ELF-1 (cell line): ENCODE measurements at regions not wholly inside any gene's neighbourhood (a gene's known extent, or its start where the extent isn't known, plus 50 kb on each side); places are given as distances from the start of the nearest gene placed in this dataset.
"Not testable (repeated sequence)": the region's sequence is repeated elsewhere in the genome, so short reads cannot be mapped to it uniquely, and the experiment has no call there.

Source experiments
- DNase-seq: peaks from one replicate; pipeline ENCODE4 v3.0.0-alpha.2; 2016; ENCODE audit warnings: low read depth, low spot score

DNA sequence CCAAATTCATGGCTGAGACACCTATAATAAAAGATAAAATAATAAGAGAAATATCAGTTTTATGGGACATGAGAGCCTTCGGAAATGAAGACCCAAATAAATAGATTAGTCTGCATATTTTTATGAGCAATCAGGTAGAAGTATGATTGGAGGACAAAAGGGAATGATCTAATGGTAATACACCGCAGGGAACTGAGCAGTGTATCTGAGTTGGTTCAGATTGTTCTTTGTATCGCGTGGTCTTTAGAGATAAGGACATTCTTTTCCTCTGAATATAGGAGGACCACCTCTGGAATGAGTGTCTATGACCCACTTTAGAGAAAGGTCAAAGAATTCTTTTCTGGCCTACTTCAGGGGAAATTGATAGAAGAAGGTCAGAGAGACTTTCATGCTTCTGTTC is 801.8 kb upstream of the CHD1 start:
- DNase-seq = not testable (repeated sequence)

DNA sequence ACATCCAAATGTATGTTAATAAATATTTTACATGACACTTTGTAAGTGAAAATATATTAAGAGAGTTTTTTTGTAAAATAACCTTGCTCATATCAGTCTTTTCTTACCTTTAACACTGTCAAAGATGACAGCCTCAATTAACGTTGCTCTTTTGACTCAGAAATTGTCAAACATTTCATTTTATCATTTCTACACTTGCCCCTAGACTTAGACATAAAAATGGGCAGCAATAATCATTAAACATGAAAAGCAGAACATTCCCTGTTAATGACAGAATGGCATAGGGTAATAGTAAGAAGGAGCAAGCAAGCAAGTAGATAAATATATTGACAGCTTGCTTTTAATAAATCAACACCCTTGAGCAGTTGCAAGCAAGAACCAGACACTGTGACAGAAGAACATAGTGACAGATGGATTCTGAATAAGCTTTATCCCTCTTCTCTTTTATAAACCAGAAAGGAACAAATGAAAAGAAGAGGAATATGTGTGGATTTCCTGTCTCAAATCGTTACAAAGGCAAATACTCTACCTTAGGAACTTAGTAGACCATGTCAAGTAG is 796.0 kb upstream of the CHD1 start:
- DNase-seq = no peak

GRCh38 chr5:99721506-99721905 is 792.7 kb upstream of the CHD1 start:
- no peak for DNase-seq

- no peak for DNase-seq
These were observed 787.1 kb upstream of the CHD1 start for GRCh38 chr5:99715921-99716320.

DNA sequence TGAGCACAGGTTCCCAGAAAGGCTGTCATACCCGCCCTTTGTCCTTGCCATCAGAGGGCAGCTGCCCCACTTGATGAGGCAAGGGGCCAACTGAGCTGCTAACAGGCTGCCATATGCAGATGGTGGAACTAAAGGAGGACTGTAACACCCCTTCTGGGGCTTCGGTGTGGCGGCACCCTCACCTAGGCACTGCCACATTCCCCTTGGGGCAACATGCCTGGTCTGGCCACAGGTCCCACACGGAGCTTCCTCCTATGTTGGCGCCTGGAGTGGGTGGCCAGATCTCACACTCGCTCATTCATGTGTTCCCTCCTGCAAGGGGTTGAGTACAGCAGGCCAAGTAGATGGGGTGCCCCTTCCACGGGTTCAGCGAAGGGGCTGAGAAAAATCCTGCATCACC is 777.4 kb upstream of the CHD1 start:
- no peak for DNase-seq

DNA sequence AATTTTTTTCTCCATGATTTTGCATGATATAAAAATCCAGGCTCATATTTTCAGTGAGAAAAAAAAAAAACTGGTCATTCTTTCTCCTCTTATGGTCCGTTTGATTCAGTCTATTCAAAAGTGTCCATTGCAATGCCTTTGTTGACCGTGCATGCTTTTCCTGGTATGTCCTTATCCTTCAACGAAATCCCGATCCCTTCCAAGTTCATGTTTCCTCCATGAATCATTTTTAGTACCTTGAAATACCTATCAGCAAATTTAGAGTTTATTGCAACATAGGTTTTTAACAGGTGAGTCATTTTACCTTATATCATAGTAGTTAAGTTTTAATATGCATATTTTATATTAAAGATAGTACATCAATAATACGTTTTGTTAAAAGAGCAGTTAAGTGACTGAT is 773.8 kb upstream of the CHD1 start:
- no peak for DNase-seq

GRCh38 chr5:99694884-99695283 is 766.1 kb upstream of the CHD1 start:
- no peak for DNase-seq

DNA sequence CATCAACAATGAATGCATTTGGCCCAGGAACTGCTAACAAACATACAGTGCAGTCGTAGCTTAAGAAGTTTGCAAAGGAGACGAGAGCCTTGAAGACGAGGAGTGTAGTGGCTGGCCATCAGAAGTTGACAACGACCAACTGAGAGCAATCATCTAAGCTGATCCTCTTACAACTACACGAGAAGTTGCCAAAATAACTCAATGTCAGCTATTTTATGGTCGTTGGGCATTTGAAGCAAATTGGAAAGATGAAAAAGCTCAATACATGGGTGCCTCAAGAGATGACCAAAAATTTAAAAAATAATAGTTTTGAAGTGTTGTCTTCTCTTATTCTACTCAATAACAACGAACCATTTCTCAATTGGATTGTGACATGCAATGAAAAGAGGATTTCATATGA is 757.7 kb upstream of the CHD1 start:
- DNase-seq = no peak

- no peak for DNase-seq
These were observed 747.2 kb upstream of the CHD1 start for GRCh38 chr5:99675974-99676373.

DNA sequence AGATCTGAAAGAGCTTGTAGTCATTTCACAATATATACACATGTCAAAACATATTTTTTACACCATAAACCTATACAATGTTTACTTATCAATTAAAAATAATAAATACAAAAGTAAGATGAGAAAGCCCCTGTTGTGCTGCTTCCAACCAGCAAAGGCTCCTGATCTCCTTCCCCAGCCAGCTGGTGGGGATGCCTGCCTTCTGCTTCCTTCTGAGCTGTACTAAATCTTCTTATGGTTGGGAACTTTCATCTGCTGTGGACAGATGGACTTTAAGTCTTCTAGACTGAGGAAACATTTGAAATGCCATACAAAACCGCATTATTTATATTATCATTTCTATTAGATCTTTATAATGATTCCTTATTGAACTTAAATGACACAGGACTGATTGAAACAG is 745.3 kb upstream of the CHD1 start:
- DNase-seq = no peak

DNA sequence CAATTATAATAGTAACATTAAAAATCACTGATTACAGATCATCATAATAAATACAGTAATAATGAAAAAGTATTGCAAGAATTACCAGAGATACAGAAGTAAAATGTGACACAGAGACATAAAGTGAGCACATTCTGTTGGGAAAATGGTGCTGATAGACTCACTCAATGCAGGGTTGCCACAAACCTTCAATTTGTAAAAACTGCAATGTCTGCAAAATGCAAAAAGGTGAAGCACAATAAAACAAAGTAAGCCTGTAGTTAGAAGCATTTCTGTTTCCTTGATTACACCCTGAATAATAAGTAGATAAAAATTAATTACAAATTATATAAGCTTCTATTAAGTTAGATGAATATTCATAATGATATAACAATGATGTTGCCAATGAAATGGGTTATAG is 736.2 kb upstream of the CHD1 start:
- DNase-seq = no peak

GRCh38 chr5:99651298-99651697 is 722.5 kb upstream of the CHD1 start:
- DNase-seq = no peak

DNA sequence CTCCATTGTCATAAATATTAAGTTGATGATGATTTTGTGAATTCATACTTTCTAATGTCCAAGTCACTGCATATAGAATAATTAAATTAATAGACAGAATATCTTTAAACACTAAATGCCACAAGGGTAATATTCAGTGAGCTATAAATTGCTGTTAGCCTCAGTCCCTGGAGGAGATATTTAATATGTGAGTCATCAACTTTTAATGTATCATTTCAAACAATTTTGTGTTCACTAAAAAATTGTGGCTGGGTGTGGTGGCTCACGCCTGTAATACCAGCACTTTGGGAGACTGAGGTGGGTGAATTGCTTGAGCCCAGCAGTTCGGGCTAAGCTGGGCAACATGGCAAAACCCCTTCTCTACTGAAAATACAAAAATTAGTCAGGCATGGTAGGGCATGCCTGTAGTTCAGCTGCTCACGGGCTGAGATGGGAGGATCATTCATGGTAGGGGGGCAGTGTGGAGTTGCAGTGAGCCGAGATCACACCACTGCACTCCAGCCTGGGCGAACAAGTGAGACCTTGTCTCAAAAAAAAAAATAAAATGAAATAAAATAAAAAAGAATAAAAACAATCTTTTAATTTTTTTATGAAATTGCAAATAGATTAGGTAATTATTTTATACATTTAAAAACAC is 717.3 kb upstream of the CHD1 start:
- DNase-seq = no peak

DNA sequence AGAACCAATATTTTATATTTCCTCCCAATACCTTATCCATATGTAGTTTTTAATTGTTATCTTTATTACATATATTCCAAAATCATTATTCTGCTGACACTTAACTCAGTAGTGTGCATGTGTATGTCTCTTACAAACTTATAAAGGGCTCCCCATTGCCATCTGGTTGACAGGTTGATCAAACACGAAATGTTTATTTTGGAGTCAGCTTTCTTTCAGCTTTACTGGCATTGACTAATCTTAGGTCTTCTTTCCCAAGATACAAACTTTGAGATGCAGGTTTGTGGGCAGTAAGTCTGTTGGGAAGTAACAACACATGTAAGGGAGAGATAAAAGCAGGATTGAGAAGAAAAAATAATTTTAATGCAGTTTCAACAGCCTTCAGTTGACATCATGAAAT is 716.0 kb upstream of the CHD1 start:
- DNase-seq = no peak

- DNase-seq = no peak
These were observed 711.8 kb upstream of the CHD1 start for GRCh38 chr5:99640646-99641045.

GRCh38 chr5:99639905-99640304 is 711.1 kb upstream of the CHD1 start:
- DNase-seq = no peak

DNA sequence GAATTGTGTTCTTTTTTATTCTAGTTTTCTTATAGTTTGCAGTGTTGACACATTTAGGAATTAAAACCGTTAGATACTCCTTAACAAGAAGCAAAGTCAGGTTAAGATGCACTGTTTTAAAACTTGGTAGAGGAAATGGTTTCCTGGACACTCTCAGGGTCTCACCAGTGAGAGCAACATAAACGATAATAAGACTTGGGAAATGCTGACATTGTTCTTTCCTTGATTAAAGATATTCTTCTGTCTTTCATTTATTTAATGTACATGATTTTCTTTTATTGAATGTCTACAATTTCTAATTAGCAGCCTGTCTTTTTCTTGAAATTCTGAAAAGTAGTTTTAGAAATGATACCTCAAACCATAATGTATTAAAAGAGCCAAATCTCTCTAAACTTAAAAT is 707.9 kb upstream of the CHD1 start:
- DNase-seq = no peak

DNA sequence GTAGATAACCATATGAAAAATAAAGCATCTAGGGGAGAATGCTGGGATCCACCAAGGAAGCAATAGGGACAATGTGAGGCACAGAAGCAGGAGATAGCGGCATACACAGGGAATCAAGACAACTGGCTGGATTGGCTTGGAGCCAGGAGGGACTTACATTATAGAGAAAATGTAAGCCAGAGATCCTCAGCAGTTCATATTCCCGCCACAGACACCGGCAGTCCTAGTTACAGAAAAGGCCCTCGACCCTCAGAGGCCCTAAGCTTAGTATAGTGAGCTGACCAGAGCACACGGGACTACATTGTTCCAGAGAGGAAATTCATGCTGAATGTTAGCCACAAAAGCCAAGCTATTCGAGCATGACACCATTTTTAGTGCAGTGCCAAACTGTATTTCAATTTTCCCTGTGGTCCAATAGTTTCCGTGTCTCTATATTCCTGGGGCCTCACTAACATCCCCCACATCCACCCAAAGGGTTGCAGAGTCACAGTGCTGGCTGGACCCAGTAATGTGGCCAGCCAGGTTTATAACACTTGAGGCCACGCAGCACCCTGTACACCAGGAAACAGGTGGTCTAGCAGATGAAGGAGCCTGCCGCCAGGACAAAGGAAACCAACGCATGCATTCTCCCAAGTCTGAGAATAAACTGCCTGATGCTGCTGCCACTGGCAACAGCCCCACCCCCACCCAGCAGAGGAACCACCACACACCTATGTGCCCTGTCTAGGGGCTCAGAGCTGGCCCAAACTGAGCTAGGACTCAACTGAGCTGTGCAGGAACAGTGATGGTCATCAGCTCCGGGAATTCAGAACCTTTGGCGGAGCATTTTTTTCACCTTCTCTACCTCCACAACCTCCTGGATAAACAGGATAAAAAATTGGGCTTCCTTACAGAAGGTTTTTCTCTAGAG is 693.2 kb upstream of the CHD1 start:
- no peak for DNase-seq

DNA sequence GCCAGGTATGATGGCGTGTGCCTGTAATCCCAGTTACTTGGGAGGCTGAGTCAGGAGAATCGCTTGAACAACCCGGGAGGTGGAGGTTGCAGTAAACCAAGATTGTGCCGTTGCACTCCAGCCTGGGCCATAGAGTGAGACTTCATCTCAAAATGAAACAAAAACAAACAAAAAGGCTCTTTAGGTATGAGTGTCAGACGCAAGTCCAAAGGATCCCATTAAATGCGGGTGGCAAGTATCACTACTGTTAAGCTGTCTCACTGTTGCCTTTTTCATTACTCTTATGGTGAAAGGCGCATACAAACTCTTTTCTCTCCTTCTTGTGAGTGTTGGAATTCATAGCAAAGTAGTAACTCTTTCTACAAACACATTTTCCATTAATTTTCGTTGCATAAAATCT is 688.5 kb upstream of the CHD1 start:
- no peak for DNase-seq

DNA sequence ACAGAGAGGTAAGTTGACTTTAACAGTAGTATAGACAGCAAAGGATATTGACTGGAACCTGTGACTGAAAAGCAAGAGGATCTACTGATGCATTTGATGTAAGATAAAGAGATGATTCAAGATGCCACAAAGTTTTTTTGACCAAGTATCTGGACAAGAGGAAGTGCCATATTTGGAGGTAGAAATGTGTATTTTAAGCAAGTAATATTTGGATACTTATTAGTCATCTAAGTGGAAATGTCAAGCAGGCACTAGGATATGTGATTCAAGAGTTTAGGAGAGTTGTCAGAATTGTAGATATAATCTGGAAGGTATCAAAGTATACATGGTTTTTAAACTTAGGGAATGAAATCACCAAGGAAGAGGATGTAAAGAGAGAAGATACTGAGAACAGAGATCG is 686.1 kb upstream of the CHD1 start:
- no peak for DNase-seq

DNA sequence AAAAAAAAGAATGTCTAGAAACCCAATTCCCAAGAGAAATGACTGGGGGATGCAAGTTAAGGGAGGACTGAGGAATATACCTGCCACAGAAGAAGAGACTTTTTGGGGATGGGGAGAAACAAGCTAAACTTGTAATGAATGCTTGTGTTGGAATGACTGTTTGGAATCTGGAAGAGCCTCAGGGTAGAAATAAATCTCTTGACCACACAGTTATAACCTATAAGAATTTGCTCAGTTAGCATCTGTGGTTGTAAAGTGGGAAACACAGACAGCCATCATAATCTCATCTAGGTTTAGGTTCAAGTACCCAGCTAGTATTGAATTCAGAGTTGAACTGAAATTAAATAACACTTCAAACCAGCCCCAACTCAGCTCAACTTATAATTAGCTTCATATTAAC is 678.3 kb upstream of the CHD1 start:
- no peak for DNase-seq

DNA sequence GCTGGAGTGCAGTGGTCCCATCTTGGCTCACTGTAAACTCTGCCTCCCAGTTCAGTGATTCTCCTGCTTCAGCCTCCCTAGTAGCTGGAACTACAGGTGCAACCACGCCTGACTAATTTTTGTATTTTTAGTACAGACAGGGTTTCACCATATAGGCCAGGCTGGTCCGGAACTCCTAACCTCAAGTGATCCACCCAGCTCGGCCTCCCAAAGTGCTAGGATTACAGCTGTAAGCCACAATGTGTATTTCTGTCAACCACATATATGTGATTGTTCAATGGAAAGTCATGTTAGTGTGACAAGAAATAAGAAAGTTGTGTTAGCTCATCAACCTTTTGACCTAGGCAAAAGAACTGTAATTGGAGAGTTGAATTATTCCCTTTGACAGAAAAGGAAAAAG is 677.1 kb upstream of the CHD1 start:
- DNase-seq = no peak

GRCh38 chr5:99600952-99601351 is 672.1 kb upstream of the CHD1 start:
- no peak for DNase-seq
